ENCODE measurements at regions not wholly inside any gene's neighbourhood (a gene's known extent, or its start where the extent isn't known, plus 50 kb on each side); places are given as distances from the start of the nearest gene placed in this dataset.
"Not testable (repeated sequence)": the region's sequence is repeated elsewhere in the genome, so short reads cannot be mapped to it uniquely, and the experiment has no call there.

DNA sequence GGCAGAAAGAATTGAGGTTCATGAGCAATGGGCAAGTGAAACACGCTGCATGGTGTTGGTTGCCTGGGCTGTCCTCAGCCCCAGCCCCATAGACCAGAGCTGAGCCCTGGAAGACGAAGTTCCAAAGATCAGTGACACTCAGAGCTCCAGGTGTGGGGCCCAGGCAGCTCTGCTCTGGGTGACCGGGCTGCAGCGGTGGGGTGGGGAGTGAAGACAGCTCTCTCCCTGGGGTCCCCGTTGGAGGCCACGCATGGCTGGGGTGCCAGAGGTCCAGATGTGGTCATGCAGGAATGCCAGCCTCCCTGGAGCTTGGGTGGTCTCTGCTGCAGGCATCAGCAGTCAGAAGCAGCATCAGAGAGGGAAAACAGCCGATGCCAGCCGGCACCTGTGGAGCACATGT, 165.0 kb upstream of the ERCC6L2 start:
- no peaks in the 10 kb centered on the region for H3K27me3 ChIP-seq (replicated peaks; ENCODE audit: control insufficient read depth, insufficient read depth, low read length, poor library complexity, severe bottlenecking)
- no peaks in the 10 kb centered on the region for H3K4me1 ChIP-seq (ENCODE audit: control insufficient read depth, insufficient read depth, low read length, poor library complexity, severe bottlenecking)
- H3K4me3 ChIP-seq (ENCODE audit: insufficient read depth, low read depth, low read length, poor library complexity, severe bottlenecking) = no peak overlapping the region
- no peak overlapping the region for H3K27ac ChIP-seq (ENCODE audit: insufficient read depth, low read length, poor library complexity, severe bottlenecking)
- no peaks in the 10 kb centered on the region for H3K36me3 ChIP-seq (ENCODE audit: control insufficient read depth, insufficient read depth, low read length)
- no peaks in the 10 kb centered on the region for H3K9me3 ChIP-seq (ENCODE audit: control insufficient read depth, low read length)
- no peak for DNase-seq

GRCh38 chr9:95696701-95697100, 178.8 kb upstream of the ERCC6L2 start:
- H3K27ac ChIP-seq (ENCODE audit: insufficient read depth, low read length, poor library complexity, severe bottlenecking) = no peak overlapping the region
- DNase-seq = no peak

GRCh38 chr9:95691435-95691834, 174.7 kb upstream of the PTCH1 start:
- no peaks in the 10 kb centered on the region for H3K9me3 ChIP-seq (ENCODE audit: control insufficient read depth, low read length)

More at GRCh38 chr9:95696701-95697100, 178.8 kb upstream of the ERCC6L2 start:
- Histone ChIP-seq H3K4me3 (ENCODE audit: insufficient read depth, low read depth, low read length, poor library complexity, severe bottlenecking) (no peak overlapping the region), H3K36me3 (ENCODE audit: control insufficient read depth, insufficient read depth, low read length) (no peaks in the 10 kb centered on the region), H3K9me3 (ENCODE audit: control insufficient read depth, low read length) (no peaks in the 10 kb centered on the region), H3K27me3 (replicated peaks; ENCODE audit: control insufficient read depth, insufficient read depth, low read length, poor library complexity, severe bottlenecking) (no peaks in the 10 kb centered on the region), H3K4me1 (ENCODE audit: control insufficient read depth, insufficient read depth, low read length, poor library complexity, severe bottlenecking) (no peaks in the 10 kb centered on the region)

GRCh38 chr9:95689669-95690068, 172.9 kb upstream of the PTCH1 start:
- Histone ChIP-seq H3K27ac (ENCODE audit: insufficient read depth, low read length, poor library complexity, severe bottlenecking) (no peak overlapping the region), H3K4me3 (ENCODE audit: insufficient read depth, low read depth, low read length, poor library complexity, severe bottlenecking) (no peak overlapping the region), H3K27me3 (replicated peaks; ENCODE audit: control insufficient read depth, insufficient read depth, low read length, poor library complexity, severe bottlenecking) (no peaks in the 10 kb centered on the region), H3K9me3 (ENCODE audit: control insufficient read depth, low read length) (no peaks in the 10 kb centered on the region), H3K4me1 (ENCODE audit: control insufficient read depth, insufficient read depth, low read length, poor library complexity, severe bottlenecking) (no peaks in the 10 kb centered on the region), H3K36me3 (ENCODE audit: control insufficient read depth, insufficient read depth, low read length) (no peaks in the 10 kb centered on the region)
- no peak for DNase-seq

More at GRCh38 chr9:95691435-95691834, 174.7 kb upstream of the PTCH1 start:
- no peak for DNase-seq
- no peak overlapping the region for H3K27ac ChIP-seq (ENCODE audit: insufficient read depth, low read length, poor library complexity, severe bottlenecking)
- no peaks in the 10 kb centered on the region for H3K27me3 ChIP-seq (replicated peaks; ENCODE audit: control insufficient read depth, insufficient read depth, low read length, poor library complexity, severe bottlenecking)
- H3K36me3 ChIP-seq (ENCODE audit: control insufficient read depth, insufficient read depth, low read length) = no peaks in the 10 kb centered on the region
- H3K4me3 ChIP-seq (ENCODE audit: insufficient read depth, low read depth, low read length, poor library complexity, severe bottlenecking) = no peak overlapping the region
- H3K4me1 ChIP-seq (ENCODE audit: control insufficient read depth, insufficient read depth, low read length, poor library complexity, severe bottlenecking) = no peaks in the 10 kb centered on the region

DNA sequence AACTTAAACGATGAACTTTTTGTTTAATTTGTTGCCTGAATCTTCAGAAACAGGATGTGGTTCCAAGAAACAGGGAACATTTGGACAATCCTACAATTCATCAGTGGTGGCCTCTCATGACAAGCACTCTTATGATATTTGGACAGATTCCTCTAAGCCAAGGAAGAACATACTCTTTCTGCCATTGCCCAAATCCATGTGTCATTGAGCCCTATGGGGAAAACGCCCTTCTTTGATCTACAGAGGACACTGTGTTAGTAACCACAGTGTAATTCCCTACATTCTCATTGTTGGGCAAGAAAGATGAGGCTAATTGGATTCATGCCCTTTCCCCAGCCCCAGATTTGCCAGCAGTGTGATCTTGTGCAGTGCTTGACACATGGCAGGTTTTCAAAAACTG, 167.7 kb upstream of the PTCH1 start:
- Histone ChIP-seq H3K27ac (ENCODE audit: insufficient read depth, low read length, poor library complexity, severe bottlenecking) (no peak overlapping the region), H3K4me1 (ENCODE audit: control insufficient read depth, insufficient read depth, low read length, poor library complexity, severe bottlenecking) (peaks cover 9% of the 10 kb centered on the region)
- no peak for DNase-seq

GRCh38 chr9:95680306-95680705, 163.5 kb upstream of the PTCH1 start:
- not testable (repeated sequence) for H3K4me1 ChIP-seq (ENCODE audit: control insufficient read depth, insufficient read depth, low read length, poor library complexity, severe bottlenecking); DNase-seq; H3K4me3 ChIP-seq (ENCODE audit: insufficient read depth, low read depth, low read length, poor library complexity, severe bottlenecking); H3K36me3 ChIP-seq (ENCODE audit: control insufficient read depth, insufficient read depth, low read length); H3K27ac ChIP-seq (ENCODE audit: insufficient read depth, low read length, poor library complexity, severe bottlenecking); H3K9me3 ChIP-seq (ENCODE audit: control insufficient read depth, low read length); H3K27me3 ChIP-seq (replicated peaks; ENCODE audit: control insufficient read depth, insufficient read depth, low read length, poor library complexity, severe bottlenecking)

More for the DNA sequence above, 167.7 kb upstream of the PTCH1 start:
- H3K27me3 ChIP-seq (replicated peaks; ENCODE audit: control insufficient read depth, insufficient read depth, low read length, poor library complexity, severe bottlenecking) = no peaks in the 10 kb centered on the region
- no peaks in the 10 kb centered on the region for H3K9me3 ChIP-seq (ENCODE audit: control insufficient read depth, low read length)
- no peaks in the 10 kb centered on the region for H3K36me3 ChIP-seq (ENCODE audit: control insufficient read depth, insufficient read depth, low read length)
- H3K4me3 ChIP-seq (ENCODE audit: insufficient read depth, low read depth, low read length, poor library complexity, severe bottlenecking) = no peak overlapping the region

DNA sequence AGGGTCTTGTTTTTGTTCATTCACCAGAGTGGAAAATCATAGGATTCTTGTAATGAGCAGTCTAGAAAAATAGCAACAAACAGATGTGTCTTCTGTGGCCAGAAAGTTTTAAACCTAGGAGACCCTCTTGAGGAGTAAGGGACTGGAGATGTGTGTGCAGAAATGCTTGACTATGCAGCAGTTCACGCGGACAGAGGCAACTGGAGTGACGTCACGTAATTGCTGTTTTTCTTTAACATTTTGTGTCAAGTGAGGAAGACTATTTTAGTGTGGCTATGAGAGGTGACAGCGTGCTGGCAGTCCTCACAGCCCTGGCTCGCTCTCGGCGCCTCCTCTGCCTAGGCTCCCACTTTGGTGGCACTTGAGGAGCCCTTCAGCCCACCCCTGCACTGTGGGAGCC, 163.1 kb upstream of the PTCH1 start:
- Histone ChIP-seq H3K36me3 (ENCODE audit: control insufficient read depth, insufficient read depth, low read length) (no peaks in the 10 kb centered on the region), H3K4me3 (ENCODE audit: insufficient read depth, low read depth, low read length, poor library complexity, severe bottlenecking) (no peak overlapping the region), H3K27ac (ENCODE audit: insufficient read depth, low read length, poor library complexity, severe bottlenecking) (no peak overlapping the region), H3K9me3 (ENCODE audit: control insufficient read depth, low read length) (no peaks in the 10 kb centered on the region), H3K27me3 (replicated peaks; ENCODE audit: control insufficient read depth, insufficient read depth, low read length, poor library complexity, severe bottlenecking) (no peaks in the 10 kb centered on the region), H3K4me1 (ENCODE audit: control insufficient read depth, insufficient read depth, low read length, poor library complexity, severe bottlenecking) (peaks cover 9% of the 10 kb centered on the region)
- no peak for DNase-seq

DNA sequence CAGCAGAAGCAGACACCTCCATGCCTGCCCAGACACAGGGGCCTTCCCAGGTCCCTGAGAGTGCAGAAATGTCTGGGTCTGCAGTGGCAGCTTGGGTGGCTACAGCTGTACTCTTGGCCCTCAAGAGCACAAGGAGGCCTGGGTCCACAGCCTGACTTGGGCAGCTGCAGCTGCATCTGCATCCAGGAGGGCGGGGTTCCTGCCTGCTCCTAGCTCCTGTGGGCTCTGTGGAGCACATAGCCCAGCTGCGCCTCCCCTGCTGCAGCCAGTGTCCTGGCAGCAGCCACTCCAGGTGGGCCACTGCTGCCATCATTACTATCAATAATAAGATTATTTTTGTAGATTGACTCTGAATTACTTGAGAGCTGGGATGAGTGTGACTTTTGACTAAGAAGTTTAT, 162.0 kb upstream of the PTCH1 start:
- no peaks in the 10 kb centered on the region for H3K36me3 ChIP-seq (ENCODE audit: control insufficient read depth, insufficient read depth, low read length)
- DNase-seq = no peak
- no peak overlapping the region for H3K27ac ChIP-seq (ENCODE audit: insufficient read depth, low read length, poor library complexity, severe bottlenecking)
- H3K4me3 ChIP-seq (ENCODE audit: insufficient read depth, low read depth, low read length, poor library complexity, severe bottlenecking) = no peak overlapping the region
- H3K4me1 ChIP-seq (ENCODE audit: control insufficient read depth, insufficient read depth, low read length, poor library complexity, severe bottlenecking) = peaks cover 9% of the 10 kb centered on the region
- no peaks in the 10 kb centered on the region for H3K9me3 ChIP-seq (ENCODE audit: control insufficient read depth, low read length)
- H3K27me3 ChIP-seq (replicated peaks; ENCODE audit: control insufficient read depth, insufficient read depth, low read length, poor library complexity, severe bottlenecking) = no peaks in the 10 kb centered on the region

- DNase-seq = no peak
- Histone ChIP-seq H3K4me1 (ENCODE audit: control insufficient read depth, insufficient read depth, low read length, poor library complexity, severe bottlenecking) (no peaks in the 10 kb centered on the region), H3K36me3 (ENCODE audit: control insufficient read depth, insufficient read depth, low read length) (no peaks in the 10 kb centered on the region), H3K27me3 (replicated peaks; ENCODE audit: control insufficient read depth, insufficient read depth, low read length, poor library complexity, severe bottlenecking) (no peaks in the 10 kb centered on the region), H3K4me3 (ENCODE audit: insufficient read depth, low read depth, low read length, poor library complexity, severe bottlenecking) (no peak overlapping the region), H3K9me3 (ENCODE audit: control insufficient read depth, low read length) (no peaks in the 10 kb centered on the region), H3K27ac (ENCODE audit: insufficient read depth, low read length, poor library complexity, severe bottlenecking) (no peak overlapping the region)
Measured at GRCh38 chr9:95670122-95670521, 153.4 kb upstream of the PTCH1 start.

- Histone ChIP-seq H3K4me3 (ENCODE audit: insufficient read depth, low read depth, low read length, poor library complexity, severe bottlenecking) (no peak overlapping the region), H3K27me3 (replicated peaks; ENCODE audit: control insufficient read depth, insufficient read depth, low read length, poor library complexity, severe bottlenecking) (no peaks in the 10 kb centered on the region), H3K4me1 (ENCODE audit: control insufficient read depth, insufficient read depth, low read length, poor library complexity, severe bottlenecking) (no peaks in the 10 kb centered on the region), H3K27ac (ENCODE audit: insufficient read depth, low read length, poor library complexity, severe bottlenecking) (no peak overlapping the region), H3K9me3 (ENCODE audit: control insufficient read depth, low read length) (no peaks in the 10 kb centered on the region), H3K36me3 (ENCODE audit: control insufficient read depth, insufficient read depth, low read length) (no peaks in the 10 kb centered on the region)
- DNase-seq = no peak
Measured at GRCh38 chr9:95669253-95669652, 152.5 kb upstream of the PTCH1 start.

DNA sequence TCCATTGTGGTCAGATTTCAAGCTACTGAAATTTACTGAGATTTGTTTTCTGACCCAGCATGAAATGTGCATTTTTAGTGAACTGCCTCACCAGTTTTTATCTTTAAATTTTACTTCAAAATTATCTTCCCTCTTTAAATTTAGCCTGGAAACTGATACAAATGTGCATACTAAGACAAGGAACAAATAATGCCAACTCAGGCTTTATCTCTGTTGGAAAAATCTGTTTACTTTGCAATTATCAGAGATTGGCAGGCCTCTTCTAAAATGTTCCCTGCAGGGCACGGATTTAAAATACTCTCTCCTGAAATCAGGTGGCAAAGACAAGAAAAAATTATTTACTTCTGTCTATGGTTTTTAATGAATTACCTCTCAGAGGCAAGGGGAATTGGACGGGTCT, 151.0 kb upstream of the PTCH1 start:
- H3K4me1 ChIP-seq (ENCODE audit: control insufficient read depth, insufficient read depth, low read length, poor library complexity, severe bottlenecking) = no peaks in the 10 kb centered on the region
- DNase-seq = no peak
- H3K36me3 ChIP-seq (ENCODE audit: control insufficient read depth, insufficient read depth, low read length) = no peaks in the 10 kb centered on the region

More for the DNA sequence above, 151.0 kb upstream of the PTCH1 start:
- no peak overlapping the region for H3K4me3 ChIP-seq (ENCODE audit: insufficient read depth, low read depth, low read length, poor library complexity, severe bottlenecking)
- no peak overlapping the region for H3K27ac ChIP-seq (ENCODE audit: insufficient read depth, low read length, poor library complexity, severe bottlenecking)
- H3K9me3 ChIP-seq (ENCODE audit: control insufficient read depth, low read length) = no peaks in the 10 kb centered on the region
- H3K27me3 ChIP-seq (replicated peaks; ENCODE audit: control insufficient read depth, insufficient read depth, low read length, poor library complexity, severe bottlenecking) = no peaks in the 10 kb centered on the region

Data from effector memory CD4-positive, alpha-beta T cell (primary cell).